GM12878 (cell line): ENCODE measurements at regions not wholly inside any gene's neighbourhood (a gene's known extent, or its start where the extent isn't known, plus 50 kb on each side); places are given as distances from the start of the nearest gene placed in this dataset.

ENCODE experiments used
- ATAC-seq: fragments of 200-7000 bp; cut with Tn5 transposase; 3 replicates; pipeline ENCODE4 v1.9.1; 2020; ENCODE audit warnings: mild to moderate bottlenecking, moderate library complexity
- BruUV-seq: library from RNA; stranded (reverse); fragments of 400-500 nt; replicated peaks from 2 replicates; lab custom pipeline; 2021; lab: Mats Ljungman, UMichigan
- CTCF ChIA-PET: fragments of 300-600 bp; sonication (Branson Sonifier 250); formaldehyde crosslinking; extraction: SDS; loops from one replicate; lab custom pipeline; 2021; ENCODE audit warnings: inconsistent platforms; lab: Yijun Ruan, JAX
- POLR2A ChIA-PET: fragments of 350-600 bp; formaldehyde crosslinking; extraction: SDS; loops from one replicate; lab custom pipeline; 2021; ENCODE audit warnings: inconsistent platforms; lab: Charles Lee
- RAD21 ChIA-PET: fragments of 300-600 bp; sonication (Branson Sonifier 250); formaldehyde crosslinking; loops from one replicate; lab custom pipeline; 2023; ENCODE audit warnings: antibody characterized with exemption; ENCODE audit not compliant: unreplicated experiment; lab: Charles Lee
- SMC1A ChIA-PET: fragments of 300-600 bp; sonication (Branson Sonifier 250); formaldehyde crosslinking; loops from one replicate; lab custom pipeline; 2023; ENCODE audit not compliant: unreplicated experiment, uncharacterized antibody; lab: Charles Lee
- DNase-seq: peaks from one replicate; pipeline ENCODE4 v3.0.0-alpha.2; 2011; ENCODE audit warnings: low read depth, low spot score
- FAIRE-seq: peaks from 3 replicates; lab custom pipeline; 2011; peaks lifted over from hg19 to GRCh38; lab: Jason Lieb, UNC
- H2AFZ ChIP-seq: 2 replicates; pipeline ENCODE4 v1.6.0; 2011; ENCODE audit warnings: low read depth, low read length, control low read depth; ENCODE audit not compliant: control insufficient read depth
- H3K27ac ChIP-seq: 2 replicates; pipeline ENCODE4 v1.5.1; 2011; ENCODE audit warnings: control low read depth; ENCODE audit not compliant: control insufficient read depth, insufficient read depth
- H3K27me3 ChIP-seq, 2 experiments: replicated peaks in 1 of 2; 2 replicates each; pipeline versions ENCODE4 v1.6.0 to v1.6.1; 2011; ENCODE audit warnings: low read length in 1 of 2; ENCODE audit not compliant: control insufficient read depth in 2 of 2, insufficient read depth in 2 of 2
- H3K36me3 ChIP-seq, 2 experiments: 2 replicates each; pipeline ENCODE4 v1.5.1; 2011; ENCODE audit warnings: low read length in 1 of 2; ENCODE audit not compliant: control insufficient read depth in 2 of 2, insufficient read depth in 2 of 2
- H3K4me1 ChIP-seq: 2 replicates; pipeline ENCODE4 v1.6.1; 2011; ENCODE audit warnings: mild to moderate bottlenecking, low read length, moderate library complexity, mixed read lengths; ENCODE audit not compliant: control insufficient read depth, insufficient read depth
- H3K4me2 ChIP-seq: 2 replicates; pipeline ENCODE4 v1.6.0; 2011; ENCODE audit warnings: control low read depth; ENCODE audit not compliant: control insufficient read depth, insufficient read depth
- H3K4me3 ChIP-seq: fragments of 200-600 bp; sonication (generic); 2 replicates; pipeline ENCODE4 v1.5.1; 2016
- H3K79me2 ChIP-seq: 2 replicates; pipeline ENCODE4 v1.6.0; 2011; ENCODE audit warnings: low read length; ENCODE audit not compliant: control insufficient read depth, insufficient read depth
- H3K9ac ChIP-seq: 2 replicates; pipeline ENCODE4 v1.8.0; 2011; ENCODE audit warnings: low read length, control low read depth, mixed read lengths; ENCODE audit not compliant: control insufficient read depth, insufficient read depth
- H3K9me3 ChIP-seq: replicated peaks from 3 replicates; pipeline ENCODE4 v1.5.1; 2011; ENCODE audit warnings: mild to moderate bottlenecking, low read length; ENCODE audit not compliant: control insufficient read depth, insufficient read depth
- H4K20me1 ChIP-seq: 2 replicates; pipeline ENCODE4 v1.6.0; 2011; ENCODE audit not compliant: control insufficient read depth, insufficient read depth
- CREM ChIP-seq: IDR thresholded peaks from 2 replicates; pipeline ENCODE4 v1.6.1; 2014; ENCODE audit warnings: antibody characterized with exemption, low read depth
- CTCF ChIP-seq, 3 experiments: IDR thresholded peaks in 2 of 3; conservative IDR thresholded peaks in 1 of 3; 2 replicates each; pipeline ENCODE4 v1.5.1; 2011; ENCODE audit warnings: low read depth in 3 of 3, low read length in 3 of 3, mild to moderate bottlenecking in 3 of 3, control low read depth in 2 of 3, moderate library complexity in 2 of 3, inconsistent platforms in 1 of 3, mixed read lengths in 1 of 3; ENCODE audit not compliant: control insufficient read depth in 2 of 3, insufficient read depth in 1 of 3; ENCODE audit errors: extremely low read depth in 1 of 3
- FOXM1 ChIP-seq: IDR thresholded peaks from 2 replicates; pipeline ENCODE4 v1.6.1; 2012; ENCODE audit warnings: low read depth, mild to moderate bottlenecking, inconsistent platforms, low read length, moderate library complexity
- MEF2B ChIP-seq: fragments of 450-650 bp; IDR thresholded peaks from 2 replicates; pipeline ENCODE4 v1.6.1; 2018; ENCODE audit warnings: mild to moderate bottlenecking, moderate library complexity; ENCODE audit not compliant: partially characterized antibody, poor library complexity, severe bottlenecking
- PBX3 ChIP-seq: IDR thresholded peaks from 2 replicates; pipeline ENCODE4 v1.6.1; 2011; ENCODE audit warnings: mild to moderate bottlenecking, low read depth, low read length, moderate library complexity; ENCODE audit not compliant: insufficient replicate concordance
- PKNOX1 ChIP-seq: fragments of 450-650 bp; IDR thresholded peaks from 2 replicates; pipeline ENCODE4 v1.6.1; 2016; ENCODE audit warnings: mild to moderate bottlenecking
- RELA ChIP-seq: fragments of 450-650 bp; IDR thresholded peaks from 2 replicates; pipeline ENCODE4 v1.8.0; 2014; ENCODE audit warnings: borderline replicate concordance; ENCODE audit not compliant: partially characterized antibody
- RUNX3 ChIP-seq: IDR thresholded peaks from 2 replicates; pipeline ENCODE4 v1.6.1; 2012; ENCODE audit warnings: low read length, inconsistent platforms
- SIN3A ChIP-seq: IDR thresholded peaks from 2 replicates; pipeline ENCODE4 v1.6.1; 2012; ENCODE audit warnings: low read depth, low read length, improper control_type of control experiment
- SUZ12 ChIP-seq: fragments of 200-600 bp; sonication (generic); IDR thresholded peaks from one replicate; pipeline ENCODE4 v1.6.1; 2018; ENCODE audit warnings: antibody characterized with exemption, mild to moderate bottlenecking; ENCODE audit not compliant: unreplicated experiment
- TBL1XR1 ChIP-seq: IDR thresholded peaks from 2 replicates; pipeline ENCODE4 v1.6.1; 2012; ENCODE audit warnings: low read depth, low read length, improper control_type of control experiment
- TCF12 ChIP-seq: IDR thresholded peaks from 2 replicates; pipeline ENCODE4 v1.6.1; 2011; ENCODE audit warnings: low read depth, mild to moderate bottlenecking, low read length
- WRNIP1 ChIP-seq: IDR thresholded peaks from 2 replicates; pipeline ENCODE4 v1.6.1; 2011; ENCODE audit warnings: low read depth, low read length, improper control_type of control experiment, borderline replicate concordance
- ZBTB11 ChIP-seq: fragments of 450-650 bp; formaldehyde crosslinking; IDR thresholded peaks from 2 replicates; pipeline ENCODE4 v1.5.0; 2022; ENCODE audit warnings: mild to moderate bottlenecking, missing genetic modification characterization
- ZNF274 ChIP-seq: IDR thresholded peaks from one replicate; pipeline ENCODE4 v1.8.0; 2011; ENCODE audit not compliant: insufficient read length, insufficient read depth
- WGBS: methylation state at CpG from one replicate; pipeline ENCODE4 v1.1.6; 2016; ENCODE audit warnings: low lambda C conversion rate; ENCODE audit not compliant: insufficient replicate concordance, insufficient coverage; ENCODE audit errors: missing lambda C conversion rate; 5-methylcytosine and 5-hydroxymethylcytosine counted together
- in situ Hi-C: fragments of 300-500 bp; cut with MboI; formaldehyde crosslinking; loops from 9 replicates; pipeline ENCODE4 v1.14.3; 2018; ENCODE audit warnings: mixed read lengths
- intact Hi-C: fragments of 100-400 bp; cut with micrococcal nuclease; formaldehyde crosslinking; loops from one replicate; pipeline ENCODE4 v1.14.2; 2022; ENCODE audit not compliant: unreplicated experiment

GRCh38 chr3:127411083-127411727 is 123.4 kb upstream of the PRR20G start:
- BruUV-seq = no TSS peak
- no peak for TF ChIP-seq MEF2B
- TF ChIP-seq RELA = no peak
- no peak for TF ChIP-seq RUNX3
- no peak for TF ChIP-seq PKNOX1
- no peak for TF ChIP-seq SUZ12
- TF ChIP-seq ZNF274 = no peak
- no peak for TF ChIP-seq WRNIP1
- no peak for TF ChIP-seq CTCF (IDR thresholded peaks at IDR 0.05 in 2 of 3, conservative IDR thresholded peaks at IDR 0.05 in 1 of 3; ENCODE audit: control insufficient read depth in 2 of 3, extremely low read depth in 1 of 3, insufficient read depth in 1 of 3, low read depth in 3 of 3, low read length in 3 of 3)
- no peak for TF ChIP-seq PBX3
- TF ChIP-seq TCF12 = no peak
- TF ChIP-seq CREM = no peak
- no peak for TF ChIP-seq TBL1XR1
- TF ChIP-seq SIN3A = no peak
- no peak for TF ChIP-seq ZBTB11 (CRISPR knock-in tag)
- TF ChIP-seq FOXM1 = no peak

More at GRCh38 chr3:127411083-127411727, 123.4 kb upstream of the PRR20G start:
- in situ Hi-C loops (no loop called here), intact Hi-C loops (no loop called here)
- ChIA-PET SMC1A (no interaction called here), RAD21 (no interaction called here), POLR2A (no interaction called here), CTCF (no interaction called here)
- no peaks in the 10 kb centered on the region for H3K36me3 ChIP-seq
- no peak overlapping the region for H2AFZ ChIP-seq
- no peaks in the 10 kb centered on the region for H3K79me2 ChIP-seq
- H3K27ac ChIP-seq = no peak overlapping the region
- ATAC-seq (no peak), DNase-seq (no peak), FAIRE-seq (no peak)
- 29% methylated on average over 4 of the region's 4 CpGs for WGBS
- H3K4me1 ChIP-seq = no peaks in the 10 kb centered on the region
- H3K9ac ChIP-seq = no peak overlapping the region
- no peak overlapping the region for H3K4me2 ChIP-seq
- H4K20me1 ChIP-seq = no peaks in the 10 kb centered on the region
- H3K27me3 ChIP-seq = peaks cover 8 to 10% of the 10 kb centered on the region in 2 experiments; a peak in 3 of 4 replicates
- no peaks in the 10 kb centered on the region for H3K9me3 ChIP-seq
- no peak overlapping the region for H3K4me3 ChIP-seq
